ENCODE measurements at regions not wholly inside any gene's neighbourhood (a gene's known extent, or its start where the extent isn't known, plus 50 kb on each side); places are given as distances from the start of the nearest gene placed in this dataset.

GRCh38 chr17:72448019-72448418, 327.2 kb downstream of the SOX9 start:
- Mint-ChIP-seq H3K9me3 (peaks cover 0 to 11% (median 0%) of the 10 kb centered on the region in 3 donors), H3K4me3 (no peak overlapping the region), H3K27ac (no peak overlapping the region), H3K27me3 (peaks cover 0 to 9% of the 10 kb centered on the region in 2 donors), H3K4me1 (no peaks in the 10 kb centered on the region), H3K36me3 (no peaks in the 10 kb centered on the region)
- ATAC-seq (replicated peaks in 1 of 4) (no peak), DNase-seq (no peak)
- POLR2A ChIA-PET: no interaction called here
- no peaks in the 10 kb centered on the region for H3K36me3 ChIP-seq (ENCODE audit: control insufficient read depth in 2 of 2, extremely low read depth in 1 of 2, insufficient read depth in 1 of 2, low read length in 1 of 2)
- no CpG with 5 or more reads among the region's 2 CpGs for WGBS (ENCODE audit: insufficient coverage)
- H3K27ac ChIP-seq (ENCODE audit: low read length): no peak overlapping the region
- CTCF ChIA-PET: no interaction called here
- no peaks in the 10 kb centered on the region for H3K9me3 ChIP-seq
- H3K4me3 ChIP-seq (ENCODE audit: control insufficient read depth in 1 of 2, extremely low read depth in 1 of 2, low read length in 1 of 2): no peak overlapping the region
- peaks cover 0 to 4% of the 10 kb centered on the region in 2 experiments for H3K27me3 ChIP-seq (replicated peaks in 1 of 2; ENCODE audit: control insufficient read depth in 2 of 2, extremely low read depth in 1 of 2, insufficient read depth in 2 of 2, low read length in 1 of 2)
- H3K4me1 ChIP-seq (ENCODE audit: control insufficient read depth in 1 of 2, extremely low read depth in 1 of 2, insufficient read depth in 2 of 2, low read length in 2 of 2): no peaks in the 10 kb centered on the region

DNA sequence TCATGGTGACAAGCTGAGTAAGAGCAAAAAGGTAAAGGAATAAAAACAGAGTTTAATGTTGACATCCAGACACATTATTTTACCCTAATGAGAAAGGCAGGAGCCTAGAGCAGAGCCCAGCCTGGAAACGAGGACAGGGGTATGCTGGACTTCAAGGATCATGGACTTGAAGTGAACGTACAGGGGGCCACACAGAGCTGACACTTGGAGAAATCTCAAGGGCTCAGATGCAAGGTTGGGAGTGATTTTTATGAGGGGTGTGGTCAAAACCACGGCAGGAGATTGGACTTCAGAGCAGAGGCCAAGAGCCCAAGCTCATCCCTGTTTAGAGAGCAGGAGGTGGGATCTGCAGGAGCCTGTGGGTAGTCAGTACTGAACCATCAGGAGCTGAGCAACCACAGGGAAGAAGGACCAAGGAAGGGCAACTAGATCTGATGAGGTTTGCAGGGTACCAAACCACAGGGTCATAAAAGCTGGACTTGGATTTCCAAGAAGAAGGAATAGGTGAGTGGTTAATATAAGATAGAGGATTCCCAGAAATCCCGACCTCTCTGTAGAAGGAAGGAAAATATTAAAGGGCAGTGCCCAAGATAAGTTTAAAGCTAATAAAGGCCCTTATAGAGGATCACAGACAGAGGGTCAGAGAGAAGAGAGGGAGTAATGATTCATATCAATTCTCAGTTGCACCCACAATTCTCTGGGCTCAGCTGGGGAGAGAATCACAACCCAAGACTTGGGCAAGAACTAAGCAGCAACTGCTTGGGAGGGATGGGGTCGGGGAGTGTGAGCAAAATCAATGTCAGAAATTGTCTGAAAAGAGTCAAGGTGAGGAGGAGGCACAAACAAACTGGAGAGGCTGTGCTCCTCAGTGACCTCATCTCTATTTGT, 331.7 kb downstream of the SOX9 start:
- no peaks in the 10 kb centered on the region for H3K36me3 ChIP-seq (ENCODE audit: control insufficient read depth in 2 of 2, extremely low read depth in 1 of 2, insufficient read depth in 1 of 2, low read length in 1 of 2)
- no peak for DNase-seq
- no peaks in the 10 kb centered on the region for H3K4me1 Mint-ChIP-seq
- H3K36me3 Mint-ChIP-seq: no peaks in the 10 kb centered on the region
- H3K4me1 ChIP-seq (ENCODE audit: control insufficient read depth in 1 of 2, extremely low read depth in 1 of 2, insufficient read depth in 2 of 2, low read length in 2 of 2): no peaks in the 10 kb centered on the region
- no peak overlapping the region for H3K27ac ChIP-seq (ENCODE audit: low read length)
- H3K27ac Mint-ChIP-seq: no peak overlapping the region
- H3K27me3 Mint-ChIP-seq: peaks cover 0 to 8% of the 10 kb centered on the region in 2 donors
- no peak overlapping the region for H3K4me3 Mint-ChIP-seq
- WGBS (ENCODE audit: insufficient coverage): 48% methylated on average over 5 of the region's 5 CpGs
- no peaks in the 10 kb centered on the region for H3K9me3 ChIP-seq
- ChIA-PET POLR2A (no interaction called here), CTCF (no interaction called here)
- peaks cover 0 to 11% (median 0%) of the 10 kb centered on the region in 3 donors for H3K9me3 Mint-ChIP-seq
- no peak overlapping the region for H3K4me3 ChIP-seq (ENCODE audit: control insufficient read depth in 1 of 2, extremely low read depth in 1 of 2, low read length in 1 of 2)
- H3K27me3 ChIP-seq (replicated peaks in 1 of 2; ENCODE audit: control insufficient read depth in 2 of 2, extremely low read depth in 1 of 2, insufficient read depth in 2 of 2, low read length in 1 of 2): no peaks in the 10 kb centered on the region
- ATAC-seq (replicated peaks in 1 of 4): no peak

GRCh38 chr17:72454342-72454741, 333.5 kb downstream of the SOX9 start:
- H3K9me3 Mint-ChIP-seq: peaks cover 0 to 10% (median 0%) of the 10 kb centered on the region in 3 donors
- no peaks in the 10 kb centered on the region for H3K4me1 Mint-ChIP-seq
- no peaks in the 10 kb centered on the region for H3K36me3 Mint-ChIP-seq
- ATAC-seq (replicated peaks in 1 of 4): peak in 1 of 4 experiments; percentile 27
- H3K4me3 Mint-ChIP-seq: no peak overlapping the region
- H3K27ac Mint-ChIP-seq: no peak overlapping the region
- H3K27me3 ChIP-seq (replicated peaks in 1 of 2; ENCODE audit: control insufficient read depth in 2 of 2, extremely low read depth in 1 of 2, insufficient read depth in 2 of 2, low read length in 1 of 2): no peaks in the 10 kb centered on the region
- 83% methylated on average over 2 of the region's 4 CpGs for WGBS (ENCODE audit: insufficient coverage)
- H3K36me3 ChIP-seq (ENCODE audit: control insufficient read depth in 2 of 2, extremely low read depth in 1 of 2, insufficient read depth in 1 of 2, low read length in 1 of 2): no peaks in the 10 kb centered on the region
- no peak for DNase-seq
- ChIA-PET CTCF (interaction anchor here in 1 of 2 donors (0.6 kb wide), 1 partner anchor 688 kb away, joined by 4 read pairs; no protein-coding TSS in a partner anchor), POLR2A (no interaction called here)
- H3K27me3 Mint-ChIP-seq: peaks cover 0 to 8% of the 10 kb centered on the region in 2 donors
- H3K9me3 ChIP-seq: no peaks in the 10 kb centered on the region
- no peak overlapping the region for H3K27ac ChIP-seq (ENCODE audit: low read length)
- no peaks in the 10 kb centered on the region for H3K4me1 ChIP-seq (ENCODE audit: control insufficient read depth in 1 of 2, extremely low read depth in 1 of 2, insufficient read depth in 2 of 2, low read length in 2 of 2)
- no peak overlapping the region for H3K4me3 ChIP-seq (ENCODE audit: control insufficient read depth in 1 of 2, extremely low read depth in 1 of 2, low read length in 1 of 2)

- Histone ChIP-seq H3K27me3 (replicated peaks in 1 of 2; ENCODE audit: control insufficient read depth in 2 of 2, extremely low read depth in 1 of 2, insufficient read depth in 2 of 2, low read length in 1 of 2) (no peaks in the 10 kb centered on the region), H3K4me1 (ENCODE audit: control insufficient read depth in 1 of 2, extremely low read depth in 1 of 2, insufficient read depth in 2 of 2, low read length in 2 of 2) (no peaks in the 10 kb centered on the region), H3K27ac (ENCODE audit: low read length) (no peak overlapping the region), H3K4me3 (ENCODE audit: control insufficient read depth in 1 of 2, extremely low read depth in 1 of 2, low read length in 1 of 2) (no peak overlapping the region), H3K9me3 (no peaks in the 10 kb centered on the region), H3K36me3 (ENCODE audit: control insufficient read depth in 2 of 2, extremely low read depth in 1 of 2, insufficient read depth in 1 of 2, low read length in 1 of 2) (no peaks in the 10 kb centered on the region)
- CTCF ChIA-PET: no interaction called here
- peaks cover 0 to 8% of the 10 kb centered on the region in 2 donors for H3K27me3 Mint-ChIP-seq
- POLR2A ChIA-PET: no interaction called here
- WGBS (ENCODE audit: insufficient coverage): 81% methylated on average over 6 of the region's 8 CpGs
- no peak for DNase-seq
- no peak for ATAC-seq (replicated peaks in 1 of 4)
- peaks cover 0 to 4% (median 0%) of the 10 kb centered on the region in 3 donors for H3K9me3 Mint-ChIP-seq
- H3K36me3 Mint-ChIP-seq: no peaks in the 10 kb centered on the region
- H3K27ac Mint-ChIP-seq: no peak overlapping the region
- H3K4me1 Mint-ChIP-seq: no peaks in the 10 kb centered on the region
- no peak overlapping the region for H3K4me3 Mint-ChIP-seq
Observed at GRCh38 chr17:72455562-72455961, 334.7 kb downstream of the SOX9 start.

GRCh38 chr17:72456075-72456474, 335.3 kb downstream of the SOX9 start:
- H3K4me1 Mint-ChIP-seq: no peaks in the 10 kb centered on the region
- Histone ChIP-seq H3K4me3 (ENCODE audit: control insufficient read depth in 1 of 2, extremely low read depth in 1 of 2, low read length in 1 of 2) (no peak overlapping the region), H3K36me3 (ENCODE audit: control insufficient read depth in 2 of 2, extremely low read depth in 1 of 2, insufficient read depth in 1 of 2, low read length in 1 of 2) (no peaks in the 10 kb centered on the region), H3K27me3 (replicated peaks in 1 of 2; ENCODE audit: control insufficient read depth in 2 of 2, extremely low read depth in 1 of 2, insufficient read depth in 2 of 2, low read length in 1 of 2) (no peaks in the 10 kb centered on the region), H3K9me3 (no peaks in the 10 kb centered on the region), H3K4me1 (ENCODE audit: control insufficient read depth in 1 of 2, extremely low read depth in 1 of 2, insufficient read depth in 2 of 2, low read length in 2 of 2) (no peaks in the 10 kb centered on the region), H3K27ac (ENCODE audit: low read length) (no peak overlapping the region)
- H3K4me3 Mint-ChIP-seq: no peak overlapping the region
- ATAC-seq (replicated peaks in 1 of 4) (no peak), DNase-seq (no peak)
- H3K9me3 Mint-ChIP-seq: no peaks in the 10 kb centered on the region
- CTCF ChIA-PET: no interaction called here
- H3K36me3 Mint-ChIP-seq: no peaks in the 10 kb centered on the region
- WGBS (ENCODE audit: insufficient coverage): 68% methylated on average over 2 of the region's 4 CpGs
- no peak overlapping the region for H3K27ac Mint-ChIP-seq
- POLR2A ChIA-PET: no interaction called here
- peaks cover 0 to 8% of the 10 kb centered on the region in 2 donors for H3K27me3 Mint-ChIP-seq

DNA sequence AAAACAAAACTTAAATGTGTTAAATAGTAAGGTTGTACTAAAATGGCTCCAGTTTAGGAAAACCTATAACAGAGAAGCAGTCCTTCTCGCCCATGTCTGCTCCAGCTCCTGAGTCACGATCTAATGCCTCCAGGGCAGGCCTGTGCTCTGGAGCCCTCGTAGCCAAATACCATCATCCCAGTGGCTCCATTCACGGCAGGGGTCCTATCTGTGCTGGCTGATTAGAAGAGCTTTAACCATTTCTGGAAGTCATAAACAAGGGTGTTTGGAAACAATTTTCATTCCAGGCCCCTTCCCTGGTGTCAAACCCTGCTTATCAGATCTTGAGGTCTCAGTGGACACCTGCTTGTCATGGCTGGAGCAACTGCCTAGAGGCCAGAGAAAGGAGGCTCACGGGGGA, 336.9 kb downstream of the SOX9 start:
- 69% methylated on average over 4 of the region's 5 CpGs for WGBS (ENCODE audit: insufficient coverage)
- CTCF ChIA-PET: interaction anchor here in 1 of 2 donors (0.6 kb wide), 1 partner anchor 99 kb away, joined by 3 read pairs; no protein-coding TSS in a partner anchor
- H3K27me3 ChIP-seq (replicated peaks in 1 of 2; ENCODE audit: control insufficient read depth in 2 of 2, extremely low read depth in 1 of 2, insufficient read depth in 2 of 2, low read length in 1 of 2): no peaks in the 10 kb centered on the region
- H3K9me3 ChIP-seq: no peaks in the 10 kb centered on the region
- no peak overlapping the region for H3K4me3 ChIP-seq (ENCODE audit: control insufficient read depth in 1 of 2, extremely low read depth in 1 of 2, low read length in 1 of 2)
- Mint-ChIP-seq H3K36me3 (no peaks in the 10 kb centered on the region), H3K9me3 (no peaks in the 10 kb centered on the region), H3K4me3 (no peak overlapping the region), H3K4me1 (no peaks in the 10 kb centered on the region), H3K27ac (no peak overlapping the region), H3K27me3 (peaks cover 0 to 7% of the 10 kb centered on the region in 2 donors)
- no peak for ATAC-seq (replicated peaks in 1 of 4)
- no peaks in the 10 kb centered on the region for H3K4me1 ChIP-seq (ENCODE audit: control insufficient read depth in 1 of 2, extremely low read depth in 1 of 2, insufficient read depth in 2 of 2, low read length in 2 of 2)
- POLR2A ChIA-PET: no interaction called here
- H3K27ac ChIP-seq (ENCODE audit: low read length): no peak overlapping the region
- DNase-seq: no peak
- H3K36me3 ChIP-seq (ENCODE audit: control insufficient read depth in 2 of 2, extremely low read depth in 1 of 2, insufficient read depth in 1 of 2, low read length in 1 of 2): no peaks in the 10 kb centered on the region
